HL-60 (cell line): ENCODE measurements at regions not wholly inside any gene's neighbourhood (a gene's known extent, or its start where the extent isn't known, plus 50 kb on each side); places are given as distances from the start of the nearest gene placed in this dataset.

Experiments
- CTCF ChIP-seq: IDR thresholded peaks from one replicate; pipeline ENCODE4 v1.5.1; 2011; ENCODE audit warnings: low read length, control low read depth, inconsistent platforms; ENCODE audit not compliant: insufficient read depth
- GABPA ChIP-seq: IDR thresholded peaks from 2 replicates; pipeline ENCODE4 v1.6.1; 2012; ENCODE audit warnings: low read depth
- POLR2AphosphoS5 ChIP-seq: IDR thresholded peaks from 2 replicates; pipeline ENCODE4 v1.6.1; 2012; ENCODE audit warnings: low read depth
- REST ChIP-seq: IDR thresholded peaks from 2 replicates; pipeline ENCODE4 v1.6.1; 2012; ENCODE audit warnings: low read depth; ENCODE audit not compliant: insufficient replicate concordance
- SPI1 ChIP-seq: IDR thresholded peaks from 2 replicates; pipeline ENCODE4 v1.6.1; 2012; ENCODE audit warnings: low read depth, mild to moderate bottlenecking, borderline replicate concordance

- TF ChIP-seq CTCF (no peak), REST (no peak), POLR2AphosphoS5 (no peak), SPI1 (no peak), GABPA (no peak)
These were observed 86.3 kb downstream of the BAMBI start for GRCh38 chr10:28763471-28764170.
